ENCODE measurements at regions not wholly inside any gene's neighbourhood (a gene's known extent, or its start where the extent isn't known, plus 50 kb on each side); places are given as distances from the start of the nearest gene placed in this dataset.

- Histone ChIP-seq H3K36me3 (ENCODE audit: control insufficient read depth in 2 of 2, insufficient read depth in 2 of 2, low read length in 1 of 2) (no peaks in the 10 kb centered on the region), H3K79me2 (ENCODE audit: control insufficient read depth, insufficient read depth, low read length) (no peaks in the 10 kb centered on the region), H3K9ac (ENCODE audit: control insufficient read depth, insufficient read depth, low read length) (no peak overlapping the region), H3K27ac (ENCODE audit: control insufficient read depth, insufficient read depth) (no peak overlapping the region), H3K9me3 (replicated peaks; ENCODE audit: control insufficient read depth, insufficient read depth, low read length) (no peaks in the 10 kb centered on the region), H4K20me1 (ENCODE audit: control insufficient read depth, insufficient read depth) (no peaks in the 10 kb centered on the region), H3K4me3 (no peak overlapping the region), H3K4me1 (ENCODE audit: control insufficient read depth, insufficient read depth, low read length) (no peaks in the 10 kb centered on the region), H3K27me3 (replicated peaks in 1 of 2; ENCODE audit: control insufficient read depth in 2 of 2, insufficient read depth in 2 of 2, low read length in 1 of 2) (peaks cover 0 to 1% of the 10 kb centered on the region in 2 experiments; a peak in 1 of 4 replicates), H3K4me2 (ENCODE audit: control insufficient read depth, insufficient read depth) (no peak overlapping the region), H2AFZ (ENCODE audit: control insufficient read depth, low read depth, low read length) (no peak overlapping the region)
- ChIA-PET SMC1A (ENCODE audit: uncharacterized antibody, unreplicated experiment) (no interaction called here), POLR2A (no interaction called here), RAD21 (ENCODE audit: unreplicated experiment) (no interaction called here), CTCF (interaction anchor here (0.6 kb wide), 1 partner anchor 10 kb away, joined by 3 read pairs; no protein-coding TSS in a partner anchor)
- FAIRE-seq, result no peak
- no TSS peak for BruUV-seq (replicated peaks)
- in situ Hi-C loops (cut with MboI) (no loop called here), intact Hi-C loops (cut with micrococcal nuclease; ENCODE audit: unreplicated experiment) (no loop called here)
- DNase-seq (ENCODE audit: low read depth, low spot score), result no peak
- no peak for TF ChIP-seq TCF7 (IDR thresholded peaks at IDR 0.05; ENCODE audit: borderline replicate concordance)
- TF ChIP-seq SREBF2 (IDR thresholded peaks at IDR 0.05; ENCODE audit: low read length), result no peak
- TF ChIP-seq E4F1 (IDR thresholded peaks at IDR 0.05; ENCODE audit: borderline replicate concordance, partially characterized antibody), result no peak
- no peak for TF ChIP-seq MTA3 (IDR thresholded peaks at IDR 0.05; ENCODE audit: borderline replicate concordance, low read length)
- TF ChIP-seq, protein P1, sequence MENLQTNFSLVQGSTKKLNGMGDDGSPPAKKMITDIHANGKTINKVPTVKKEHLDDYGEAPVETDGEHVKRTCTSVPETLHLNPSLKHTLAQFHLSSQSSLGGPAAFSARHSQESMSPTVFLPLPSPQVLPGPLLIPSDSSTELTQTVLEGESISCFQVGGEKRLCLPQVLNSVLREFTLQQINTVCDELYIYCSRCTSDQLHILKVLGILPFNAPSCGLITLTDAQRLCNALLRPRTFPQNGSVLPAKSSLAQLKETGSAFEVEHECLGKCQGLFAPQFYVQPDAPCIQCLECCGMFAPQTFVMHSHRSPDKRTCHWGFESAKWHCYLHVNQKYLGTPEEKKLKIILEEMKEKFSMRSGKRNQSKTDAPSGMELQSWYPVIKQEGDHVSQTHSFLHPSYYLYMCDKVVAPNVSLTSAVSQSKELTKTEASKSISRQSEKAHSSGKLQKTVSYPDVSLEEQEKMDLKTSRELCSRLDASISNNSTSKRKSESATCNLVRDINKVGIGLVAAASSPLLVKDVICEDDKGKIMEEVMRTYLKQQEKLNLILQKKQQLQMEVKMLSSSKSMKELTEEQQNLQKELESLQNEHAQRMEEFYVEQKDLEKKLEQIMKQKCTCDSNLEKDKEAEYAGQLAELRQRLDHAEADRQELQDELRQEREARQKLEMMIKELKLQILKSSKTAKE (IDR thresholded peaks at IDR 0.05; ENCODE audit: low read depth, poor library complexity, severe bottlenecking), result no peak
- TF ChIP-seq CREB1 (IDR thresholded peaks at IDR 0.05; ENCODE audit: low read depth), result no peak
- no peak for TF ChIP-seq TCF12 (IDR thresholded peaks at IDR 0.05; ENCODE audit: low read depth, low read length)
- no peak for TF ChIP-seq E2F8 (IDR thresholded peaks at IDR 0.05; ENCODE audit: low read depth, partially characterized antibody)
- WGBS (ENCODE audit: insufficient coverage, insufficient replicate concordance, low lambda C conversion rate, missing lambda C conversion rate), result 41% methylated on average over 7 of the region's 7 CpGs
- ATAC-seq, result no peak
Observed at GRCh38 chr5:168207450-168208029, 83.9 kb upstream of the WWC1 start.

Measured in GM12878 (cell line).